ENCODE measurements at regions not wholly inside any gene's neighbourhood (a gene's known extent, or its start where the extent isn't known, plus 50 kb on each side); places are given as distances from the start of the nearest gene placed in this dataset.

GRCh38 chr1:213602796-213603486 is 384.8 kb upstream of the PROX1 start:
- no peaks in the 10 kb centered on the region for H3K9me3 Mint-ChIP-seq (ENCODE audit: insufficient read depth)
- Histone ChIP-seq H3K27me3 (replicated peaks in 1 of 4; ENCODE audit: control extremely low read depth in 1 of 4, control insufficient read depth in 3 of 4, insufficient read depth in 4 of 4, low read length in 3 of 4) (no peaks in the 10 kb centered on the region), H3K9ac (ENCODE audit: low read length) (no peak overlapping the region), H3K9me3 (ENCODE audit: control extremely low read depth in 1 of 3, control insufficient read depth in 2 of 3, insufficient read depth in 1 of 3, low read length in 2 of 3) (peaks cover 0 to 4% (median 0%) of the 10 kb centered on the region in 3 donors), H3K4me2 (replicated peaks; ENCODE audit: low read depth, low read length, poor library complexity, severe bottlenecking) (no peak overlapping the region), H3K36me3 (replicated peaks in 1 of 2; ENCODE audit: control extremely low read depth in 1 of 2, control insufficient read depth in 1 of 2, extremely low read depth in 1 of 2, insufficient read depth in 2 of 2, low read length in 1 of 2) (no peaks in the 10 kb centered on the region), H4K20me1 (ENCODE audit: control insufficient read depth, insufficient read depth, low read length, poor library complexity, severe bottlenecking) (no peaks in the 10 kb centered on the region), H3K4me1 (ENCODE audit: control insufficient read depth in 2 of 2, insufficient read depth in 2 of 2, low read length in 2 of 2) (no peaks in the 10 kb centered on the region), H3K79me2 (ENCODE audit: control insufficient read depth, insufficient read depth, low read length) (no peaks in the 10 kb centered on the region), H3K4me3 (ENCODE audit: control extremely low read depth in 1 of 5, extremely low read depth in 1 of 5, insufficient read depth in 1 of 5, low read depth in 2 of 5, low read length in 4 of 5) (no peak overlapping the region), H3K27ac (ENCODE audit: low read length in 2 of 2) (no peak overlapping the region), H2AFZ (ENCODE audit: insufficient read depth, low read depth, low read length, poor library complexity, severe bottlenecking) (no peak overlapping the region)
- no peak overlapping the region for H3K27ac Mint-ChIP-seq
- no peaks in the 10 kb centered on the region for H3K4me1 Mint-ChIP-seq
- ChIA-PET CTCF (no interaction called here), POLR2A (no interaction called here)
- no peak overlapping the region for H3K4me3 Mint-ChIP-seq
- no peaks in the 10 kb centered on the region for H3K27me3 Mint-ChIP-seq
- DNase-seq (no peak), ATAC-seq (ENCODE audit: low read depth) (no peak)
- intact Hi-C loops (cut with micrococcal nuclease), result no loop called here
- TF ChIP-seq EZH2 (IDR thresholded peaks at IDR 0.05; ENCODE audit: borderline replicate concordance, insufficient read depth, low read depth, low read length, poor library complexity, severe bottlenecking) (no peak), CTCF (IDR thresholded peaks at IDR 0.05) (no peak)
- WGBS (ENCODE audit: insufficient coverage), result no CpG with 5 or more reads among the region's 2 CpGs

- Histone ChIP-seq H3K36me3 (replicated peaks in 1 of 2; ENCODE audit: control extremely low read depth in 1 of 2, control insufficient read depth in 1 of 2, extremely low read depth in 1 of 2, insufficient read depth in 2 of 2, low read length in 1 of 2) (no peaks in the 10 kb centered on the region), H2AFZ (ENCODE audit: insufficient read depth, low read depth, low read length, poor library complexity, severe bottlenecking) (no peak overlapping the region), H3K9me3 (ENCODE audit: control extremely low read depth in 1 of 3, control insufficient read depth in 2 of 3, insufficient read depth in 1 of 3, low read length in 2 of 3) (peaks cover 0 to 4% (median 0%) of the 10 kb centered on the region in 3 donors), H3K4me3 (ENCODE audit: control extremely low read depth in 1 of 5, extremely low read depth in 1 of 5, insufficient read depth in 1 of 5, low read depth in 2 of 5, low read length in 4 of 5) (no peak overlapping the region), H3K4me2 (replicated peaks; ENCODE audit: low read depth, low read length, poor library complexity, severe bottlenecking) (no peak overlapping the region), H4K20me1 (ENCODE audit: control insufficient read depth, insufficient read depth, low read length, poor library complexity, severe bottlenecking) (no peaks in the 10 kb centered on the region), H3K9ac (ENCODE audit: low read length) (no peak overlapping the region), H3K4me1 (ENCODE audit: control insufficient read depth in 2 of 2, insufficient read depth in 2 of 2, low read length in 2 of 2) (no peaks in the 10 kb centered on the region), H3K27ac (ENCODE audit: low read length in 2 of 2) (no peak overlapping the region), H3K27me3 (replicated peaks in 1 of 4; ENCODE audit: control extremely low read depth in 1 of 4, control insufficient read depth in 3 of 4, insufficient read depth in 4 of 4, low read length in 3 of 4) (peaks cover 0 to 2% (median 0%) of the 10 kb centered on the region in 4 experiments), H3K79me2 (ENCODE audit: control insufficient read depth, insufficient read depth, low read length) (no peaks in the 10 kb centered on the region)
- no peak for TF ChIP-seq CTCF (IDR thresholded peaks at IDR 0.05)
- no peak for TF ChIP-seq EZH2 (IDR thresholded peaks at IDR 0.05; ENCODE audit: borderline replicate concordance, insufficient read depth, low read depth, low read length, poor library complexity, severe bottlenecking)
- WGBS (ENCODE audit: insufficient coverage), result 77% methylated on average over 4 of the region's 4 CpGs
- H3K27ac Mint-ChIP-seq, result no peak overlapping the region
- POLR2A ChIA-PET, result no interaction called here
- ATAC-seq (ENCODE audit: low read depth), result no peak
- no peaks in the 10 kb centered on the region for H3K4me1 Mint-ChIP-seq
- H3K4me3 Mint-ChIP-seq, result no peak overlapping the region
- H3K27me3 Mint-ChIP-seq, result no peaks in the 10 kb centered on the region
- intact Hi-C loops (cut with micrococcal nuclease), result no loop called here
- no peaks in the 10 kb centered on the region for H3K9me3 Mint-ChIP-seq (ENCODE audit: insufficient read depth)
- CTCF ChIA-PET, result no interaction called here
- no peak for DNase-seq
Observed at GRCh38 chr1:213604477-213604876, 383.3 kb upstream of the PROX1 start.

All from B cell (primary cell).